Upper lobe of right lung (tissue), 1 donor: ENCODE measurements at regions not wholly inside any gene's neighbourhood (a gene's known extent, or its start where the extent isn't known, plus 50 kb on each side); places are given as distances from the start of the nearest gene placed in this dataset.
"Not testable (repeated sequence)": the region's sequence is repeated elsewhere in the genome, so short reads cannot be mapped to it uniquely, and the experiment has no call there.

Experiments
- ATAC-seq: fragments of 200-7000 bp; cut with Tn5 transposase; one replicate; pipeline ENCODE4 v1.9.1; 2020; ENCODE audit warnings: mild to moderate bottlenecking, moderate library complexity
- DNase-seq: peaks from one replicate; pipeline ENCODE4 v3.0.0-alpha.2; 2020
- H3K27ac ChIP-seq: fragments of 200-600 bp; one replicate; pipeline ENCODE4 v1.8.0; 2022
- H3K27me3 ChIP-seq: fragments of 200-600 bp; one replicate; pipeline ENCODE4 v1.8.0; 2022; ENCODE audit warnings: mild to moderate bottlenecking
- H3K36me3 ChIP-seq: fragments of 200-600 bp; one replicate; pipeline ENCODE4 v1.8.0; 2022
- H3K4me1 ChIP-seq: fragments of 200-600 bp; one replicate; pipeline ENCODE4 v1.8.0; 2022
- H3K4me3 ChIP-seq: fragments of 200-600 bp; one replicate; pipeline ENCODE4 v1.8.0; 2022; ENCODE audit warnings: mild to moderate bottlenecking
- H3K9me3 ChIP-seq: fragments of 200-600 bp; one replicate; pipeline ENCODE4 v1.8.0; 2022
- intact Hi-C: fragments of 100-400 bp; cut with DNase I; formaldehyde crosslinking; loops from one replicate; pipeline ENCODE4 v1.11.0; 2022
- TF ChIP-seq, protein P1 (sequence below): fragments of 200-600 bp; IDR thresholded peaks from one replicate; pipeline ENCODE4 v1.8.0; 2022; ENCODE audit warnings: antibody characterized with exemption
- donor health status: DM: no; HTN: yes; CAD: no; lungs with severe emphysema.

DNA sequence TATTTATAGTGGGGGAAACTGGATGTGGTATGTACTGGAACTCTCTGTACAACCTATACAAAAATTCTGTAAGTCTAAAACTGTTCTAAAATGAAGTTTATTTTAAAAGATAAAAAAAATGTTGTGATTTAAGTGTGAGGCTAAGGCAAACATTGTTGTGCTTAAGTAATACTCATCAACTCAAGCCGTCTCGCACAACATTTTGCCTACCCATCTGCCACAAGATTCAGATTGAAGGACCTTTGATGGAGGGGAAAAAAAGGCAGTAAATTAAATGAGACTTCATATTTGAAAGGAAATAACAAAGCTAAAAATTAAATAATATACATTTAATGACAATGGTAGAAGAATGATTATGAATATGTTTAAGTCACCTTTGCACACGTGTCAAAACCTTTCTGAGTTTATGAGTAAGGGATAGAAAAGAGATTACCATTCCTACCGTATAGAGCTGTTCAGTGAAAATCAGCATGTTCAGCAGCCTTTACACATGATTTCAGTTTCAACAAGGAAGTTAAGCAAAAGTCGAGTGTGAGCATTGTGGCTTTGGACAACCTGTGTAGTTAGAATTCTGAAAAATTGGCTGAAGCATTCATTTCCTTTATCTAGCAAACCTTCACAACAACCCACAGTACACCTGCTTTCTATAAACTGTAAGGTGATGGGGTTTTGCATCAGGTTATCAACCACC lies 499.3 kb downstream of the IRS1 start:
- Histone ChIP-seq H3K4me1 (no peaks in the 10 kb centered on the region), H3K4me3 (no peak overlapping the region), H3K36me3 (no peaks in the 10 kb centered on the region), H3K9me3 (no peaks in the 10 kb centered on the region), H3K27me3 (no peaks in the 10 kb centered on the region), H3K27ac (no peak overlapping the region)
- TF ChIP-seq, protein P1, sequence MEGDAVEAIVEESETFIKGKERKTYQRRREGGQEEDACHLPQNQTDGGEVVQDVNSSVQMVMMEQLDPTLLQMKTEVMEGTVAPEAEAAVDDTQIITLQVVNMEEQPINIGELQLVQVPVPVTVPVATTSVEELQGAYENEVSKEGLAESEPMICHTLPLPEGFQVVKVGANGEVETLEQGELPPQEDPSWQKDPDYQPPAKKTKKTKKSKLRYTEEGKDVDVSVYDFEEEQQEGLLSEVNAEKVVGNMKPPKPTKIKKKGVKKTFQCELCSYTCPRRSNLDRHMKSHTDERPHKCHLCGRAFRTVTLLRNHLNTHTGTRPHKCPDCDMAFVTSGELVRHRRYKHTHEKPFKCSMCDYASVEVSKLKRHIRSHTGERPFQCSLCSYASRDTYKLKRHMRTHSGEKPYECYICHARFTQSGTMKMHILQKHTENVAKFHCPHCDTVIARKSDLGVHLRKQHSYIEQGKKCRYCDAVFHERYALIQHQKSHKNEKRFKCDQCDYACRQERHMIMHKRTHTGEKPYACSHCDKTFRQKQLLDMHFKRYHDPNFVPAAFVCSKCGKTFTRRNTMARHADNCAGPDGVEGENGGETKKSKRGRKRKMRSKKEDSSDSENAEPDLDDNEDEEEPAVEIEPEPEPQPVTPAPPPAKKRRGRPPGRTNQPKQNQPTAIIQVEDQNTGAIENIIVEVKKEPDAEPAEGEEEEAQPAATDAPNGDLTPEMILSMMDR: no peak
- intact Hi-C loops: no loop called here
- no peak for DNase-seq
- ATAC-seq: no peak

DNA sequence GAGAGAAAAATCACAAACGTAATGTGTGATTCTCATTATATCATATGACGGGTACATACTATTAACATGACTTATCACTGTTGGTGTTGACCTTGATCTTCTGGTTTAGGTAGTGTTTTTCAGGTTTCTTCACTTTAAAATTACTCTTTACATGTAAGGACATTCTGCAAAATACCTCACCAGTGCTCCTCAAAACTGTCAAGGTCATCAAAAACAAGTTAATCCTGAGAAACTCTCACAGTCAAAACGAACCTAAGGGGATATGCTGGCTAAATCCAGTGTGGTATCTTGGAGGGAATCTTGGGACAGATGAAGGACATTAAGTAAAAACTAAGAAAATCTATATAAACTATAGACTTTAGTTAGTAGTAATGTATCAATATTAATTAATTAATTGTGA lies 499.8 kb downstream of the IRS1 start:
- Histone ChIP-seq H3K4me1 (no peaks in the 10 kb centered on the region), H3K4me3 (no peak overlapping the region), H3K27ac (no peak overlapping the region), H3K27me3 (no peaks in the 10 kb centered on the region), H3K36me3 (no peaks in the 10 kb centered on the region), H3K9me3 (no peaks in the 10 kb centered on the region)
- no peak for ATAC-seq
- TF ChIP-seq, protein P1: no peak
- no peak for DNase-seq
- intact Hi-C loops: no loop called here

DNA sequence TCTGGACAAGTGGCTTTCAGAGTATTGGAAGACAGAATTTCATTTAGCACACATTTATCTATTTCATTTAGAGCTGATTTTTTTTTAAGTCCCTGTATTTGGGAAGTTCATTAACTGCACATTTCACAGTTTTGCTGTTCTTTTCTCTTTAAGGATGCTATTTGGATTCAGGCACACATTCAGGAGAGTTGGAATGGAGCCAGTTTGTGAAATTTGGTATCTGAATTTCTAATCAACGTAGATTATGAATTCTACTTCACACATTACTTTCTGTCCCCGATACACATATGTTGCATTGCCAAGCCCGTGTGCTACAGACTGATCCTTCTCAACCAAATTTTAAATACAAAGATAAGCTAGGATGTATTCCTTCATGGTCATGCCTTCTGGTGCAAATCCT lies 503.9 kb downstream of the IRS1 start:
- intact Hi-C loops: no loop called here
- no peaks in the 10 kb centered on the region for H3K36me3 ChIP-seq
- no peak for DNase-seq
- no peaks in the 10 kb centered on the region for H3K27me3 ChIP-seq
- no peaks in the 10 kb centered on the region for H3K4me1 ChIP-seq
- no peak for ATAC-seq
- no peak overlapping the region for H3K27ac ChIP-seq
- TF ChIP-seq, protein P1: no peak
- no peak overlapping the region for H3K4me3 ChIP-seq
- no peaks in the 10 kb centered on the region for H3K9me3 ChIP-seq

DNA sequence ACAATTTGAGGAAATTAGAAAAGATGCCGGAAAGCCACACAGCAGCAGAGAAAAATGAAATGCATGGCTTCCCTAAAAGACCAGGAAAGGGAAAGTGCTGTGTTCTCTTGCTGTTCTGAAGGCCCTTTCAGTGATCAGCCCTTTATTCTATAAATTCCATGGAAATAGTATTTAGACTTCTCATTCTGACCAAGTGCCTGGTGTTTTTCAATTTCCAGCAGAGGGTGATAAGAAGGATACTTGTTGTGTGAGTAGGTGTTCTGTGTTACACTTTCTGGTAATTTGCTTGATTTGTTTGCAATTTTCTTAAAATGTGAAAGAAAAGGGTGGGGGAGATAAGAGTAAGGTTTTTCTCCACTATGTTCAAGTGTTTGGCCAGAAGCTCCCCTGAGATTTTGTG lies 504.5 kb downstream of the IRS1 start:
- no peaks in the 10 kb centered on the region for H3K36me3 ChIP-seq
- ATAC-seq: no peak
- TF ChIP-seq, protein P1: no peak
- no peak overlapping the region for H3K27ac ChIP-seq
- H3K4me3 ChIP-seq: no peak overlapping the region
- H3K9me3 ChIP-seq: no peaks in the 10 kb centered on the region
- intact Hi-C loops: no loop called here
- H3K27me3 ChIP-seq: no peaks in the 10 kb centered on the region
- DNase-seq: no peak
- no peaks in the 10 kb centered on the region for H3K4me1 ChIP-seq

DNA sequence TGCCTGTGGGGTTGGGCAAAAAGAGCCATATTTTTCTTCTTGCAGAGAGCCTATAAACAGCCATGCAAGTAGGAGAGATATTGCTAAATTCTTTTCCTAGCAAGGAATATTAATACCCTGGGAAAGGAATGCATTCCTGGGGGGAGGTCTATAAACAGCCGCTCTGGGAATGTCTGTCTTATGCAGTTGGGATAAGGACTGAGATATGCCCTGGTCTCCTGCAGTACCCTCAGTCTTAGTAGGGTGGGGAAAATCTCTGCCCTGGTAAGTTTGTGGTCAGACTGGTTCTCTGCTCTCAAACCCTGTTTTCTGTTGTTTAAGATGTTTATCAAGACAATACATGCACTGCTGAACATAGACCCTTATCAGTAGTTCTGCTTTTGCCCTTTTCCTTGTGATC lies 508.3 kb downstream of the IRS1 start:
- H3K9me3 ChIP-seq, H3K36me3 ChIP-seq, DNase-seq, intact Hi-C loops, H3K4me1 ChIP-seq, H3K27ac ChIP-seq, ATAC-seq, H3K27me3 ChIP-seq, H3K4me3 ChIP-seq: not testable (repeated sequence)

DNA sequence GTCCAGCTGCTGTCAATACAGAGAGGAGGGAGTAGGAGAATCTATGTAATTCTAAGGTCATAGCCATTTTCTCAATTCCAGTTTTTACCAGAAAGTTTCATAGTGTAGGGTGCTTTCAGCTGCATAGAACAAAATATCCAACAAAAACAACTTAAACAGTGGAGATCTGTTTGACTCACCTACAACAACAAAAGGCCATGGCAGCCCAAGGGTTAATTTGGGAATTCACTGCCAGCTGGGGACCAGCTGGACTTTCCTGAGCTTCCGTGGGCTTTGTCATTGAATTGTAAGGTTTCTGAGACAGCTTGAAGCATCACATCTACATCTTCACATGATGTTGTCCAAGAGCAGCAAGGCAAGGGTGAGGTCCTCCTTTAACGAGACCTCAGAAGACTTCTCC lies 512.7 kb downstream of the IRS1 start:
- Histone ChIP-seq H3K27me3 (no peaks in the 10 kb centered on the region), H3K4me1 (no peaks in the 10 kb centered on the region), H3K36me3 (no peaks in the 10 kb centered on the region), H3K4me3 (no peak overlapping the region), H3K27ac (no peak overlapping the region), H3K9me3 (no peaks in the 10 kb centered on the region)
- intact Hi-C loops: no loop called here
- DNase-seq: no peak
- ATAC-seq: no peak
- TF ChIP-seq, protein P1: no peak
